Colonic mucosa (tissue), 4 donors: ENCODE measurements at regions not wholly inside any gene's neighbourhood (a gene's known extent, or its start where the extent isn't known, plus 50 kb on each side); places are given as distances from the start of the nearest gene placed in this dataset.

Experiments used
- DNase-seq: peaks from one replicate; pipeline ENCODE4 v3.0.0-alpha.2; 2020
- H3K27ac ChIP-seq: fragments of 200-600 bp; one replicate; pipeline ENCODE4 v1.8.0; 2021
- H3K27me3 ChIP-seq: fragments of 200-600 bp; one replicate; pipeline ENCODE4 v1.8.0; 2021
- H3K36me3 ChIP-seq: fragments of 200-600 bp; one replicate; pipeline ENCODE4 v1.8.0; 2021
- H3K4me1 ChIP-seq: fragments of 200-600 bp; one replicate; pipeline ENCODE4 v1.8.0; 2021; ENCODE audit warnings: mild to moderate bottlenecking
- H3K4me3 ChIP-seq: fragments of 200-600 bp; one replicate; pipeline ENCODE4 v1.8.0; 2021
- H3K9ac ChIP-seq, 2 donors: one replicate each; pipeline ENCODE4 v1.7.0; 2013; ENCODE audit warnings: control low read depth in 2 of 2, low read depth in 2 of 2, low read length in 2 of 2
- H3K9me3 ChIP-seq: fragments of 200-600 bp; one replicate; pipeline ENCODE4 v1.8.0; 2021
- intact Hi-C: fragments of 100-400 bp; cut with DNase I; formaldehyde crosslinking; loops from one replicate; pipeline ENCODE4 v1.14.1; 2022
- TF ChIP-seq, protein P1 (sequence below): fragments of 200-600 bp; IDR thresholded peaks from one replicate; pipeline ENCODE4 v1.8.0; 2022; ENCODE audit warnings: antibody characterized with exemption, mild to moderate bottlenecking
- donor health status: healthy.
- donor health status: DM: no; HTN: no; CAD: no.
- donor health status: DM: no; HTN: no; CAD: no.

DNA sequence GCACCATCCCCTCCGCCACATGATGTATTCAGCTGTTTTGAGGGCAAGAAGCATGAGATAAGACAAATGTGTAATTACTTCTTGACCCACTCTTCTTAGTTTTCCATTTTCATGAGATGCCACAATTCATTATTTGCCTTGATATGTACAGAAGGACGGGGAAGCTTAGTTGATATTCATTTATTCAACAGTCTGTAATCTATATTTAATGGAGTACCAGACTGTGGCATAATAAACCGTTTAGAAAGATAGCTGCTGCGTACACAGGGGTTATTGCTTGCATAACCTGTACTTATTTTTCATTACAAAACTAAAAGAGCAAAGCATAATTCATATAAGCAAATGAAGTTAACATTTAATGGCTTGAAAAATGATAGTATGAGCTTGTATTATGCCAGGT lies 466.4 kb upstream of the GYPC start:
- Histone ChIP-seq H3K27me3 (no peaks in the 10 kb centered on the region), H3K4me3 (no peak overlapping the region), H3K9ac (no peak overlapping the region), H3K4me1 (no peaks in the 10 kb centered on the region), H3K9me3 (no peaks in the 10 kb centered on the region), H3K36me3 (no peaks in the 10 kb centered on the region), H3K27ac (no peak overlapping the region)
- TF ChIP-seq, protein P1, sequence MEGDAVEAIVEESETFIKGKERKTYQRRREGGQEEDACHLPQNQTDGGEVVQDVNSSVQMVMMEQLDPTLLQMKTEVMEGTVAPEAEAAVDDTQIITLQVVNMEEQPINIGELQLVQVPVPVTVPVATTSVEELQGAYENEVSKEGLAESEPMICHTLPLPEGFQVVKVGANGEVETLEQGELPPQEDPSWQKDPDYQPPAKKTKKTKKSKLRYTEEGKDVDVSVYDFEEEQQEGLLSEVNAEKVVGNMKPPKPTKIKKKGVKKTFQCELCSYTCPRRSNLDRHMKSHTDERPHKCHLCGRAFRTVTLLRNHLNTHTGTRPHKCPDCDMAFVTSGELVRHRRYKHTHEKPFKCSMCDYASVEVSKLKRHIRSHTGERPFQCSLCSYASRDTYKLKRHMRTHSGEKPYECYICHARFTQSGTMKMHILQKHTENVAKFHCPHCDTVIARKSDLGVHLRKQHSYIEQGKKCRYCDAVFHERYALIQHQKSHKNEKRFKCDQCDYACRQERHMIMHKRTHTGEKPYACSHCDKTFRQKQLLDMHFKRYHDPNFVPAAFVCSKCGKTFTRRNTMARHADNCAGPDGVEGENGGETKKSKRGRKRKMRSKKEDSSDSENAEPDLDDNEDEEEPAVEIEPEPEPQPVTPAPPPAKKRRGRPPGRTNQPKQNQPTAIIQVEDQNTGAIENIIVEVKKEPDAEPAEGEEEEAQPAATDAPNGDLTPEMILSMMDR = no peak
- intact Hi-C loops = no loop called here
- DNase-seq = no peak

DNA sequence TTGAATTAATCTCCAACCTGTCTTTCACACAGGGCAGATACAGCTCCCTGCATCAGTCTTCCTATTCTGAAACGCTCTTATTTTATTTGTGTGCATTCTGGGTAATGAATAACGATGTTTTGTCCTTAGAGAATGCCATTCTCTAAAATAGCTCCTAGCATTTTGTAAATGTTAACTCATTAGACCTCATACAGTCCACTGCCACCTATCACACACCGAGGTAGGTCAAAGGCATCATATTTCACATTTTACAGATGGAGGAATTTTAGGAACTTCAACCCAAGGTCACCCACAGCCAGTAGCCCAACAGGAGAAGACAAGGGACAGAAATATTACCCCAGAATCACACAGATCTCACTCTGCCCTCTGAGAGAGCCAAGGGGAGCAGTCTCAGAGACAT lies 455.4 kb upstream of the GYPC start:
- no peak for DNase-seq
- H3K9ac ChIP-seq = no peak overlapping the region
- TF ChIP-seq, protein P1 = no peak
- H3K9me3 ChIP-seq = no peaks in the 10 kb centered on the region
- H3K4me1 ChIP-seq = no peaks in the 10 kb centered on the region
- H3K4me3 ChIP-seq = no peak overlapping the region
- no peaks in the 10 kb centered on the region for H3K36me3 ChIP-seq
- no peak overlapping the region for H3K27ac ChIP-seq
- intact Hi-C loops = no loop called here
- no peaks in the 10 kb centered on the region for H3K27me3 ChIP-seq

DNA sequence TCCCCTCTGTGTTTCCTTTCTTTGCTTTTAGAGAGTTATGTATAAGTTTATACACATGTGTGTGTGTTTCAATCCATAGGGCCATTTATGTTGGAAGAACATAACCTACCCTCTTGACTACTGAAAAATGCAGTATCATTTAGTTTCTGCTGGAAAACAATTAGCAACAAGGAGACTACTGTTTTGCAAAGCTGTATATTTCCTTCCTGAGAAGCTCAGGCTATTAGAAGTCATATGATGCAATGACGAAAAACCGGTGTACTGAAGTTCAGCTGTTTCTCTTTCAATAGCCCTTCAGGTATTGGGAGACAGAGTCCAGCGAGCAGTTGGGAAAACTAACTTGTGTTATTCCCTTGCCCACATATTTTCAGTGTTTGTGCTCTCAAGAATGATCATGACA lies 447.7 kb upstream of the GYPC start:
- no peaks in the 10 kb centered on the region for H3K4me1 ChIP-seq
- no peak overlapping the region for H3K9ac ChIP-seq
- H3K4me3 ChIP-seq = no peak overlapping the region
- no peaks in the 10 kb centered on the region for H3K9me3 ChIP-seq
- H3K27ac ChIP-seq = no peak overlapping the region
- TF ChIP-seq, protein P1 = no peak
- no peak for DNase-seq
- intact Hi-C loops = no loop called here
- H3K36me3 ChIP-seq = no peaks in the 10 kb centered on the region
- no peaks in the 10 kb centered on the region for H3K27me3 ChIP-seq

DNA sequence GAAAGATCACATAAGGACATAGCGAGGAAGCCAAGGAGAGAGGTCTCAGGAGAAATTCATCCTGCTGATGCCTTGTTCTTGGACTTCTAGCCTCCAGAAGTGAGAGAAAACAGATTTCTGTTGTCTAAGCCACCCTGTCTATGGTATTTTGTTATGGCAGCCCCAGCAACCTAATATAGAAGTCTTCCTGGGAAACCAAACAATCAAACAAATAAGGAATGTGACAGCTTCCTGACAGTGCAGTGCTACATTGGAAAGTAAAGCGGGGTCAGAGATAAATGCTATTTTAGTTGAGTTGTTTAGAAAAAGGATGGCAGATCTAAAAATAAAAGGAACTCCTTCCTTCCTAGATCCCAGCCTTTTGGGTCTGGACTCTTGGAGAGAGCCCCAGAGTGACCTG lies 443.2 kb upstream of the GYPC start:
- Histone ChIP-seq H3K36me3 (no peaks in the 10 kb centered on the region), H3K27ac (no peak overlapping the region), H3K9me3 (no peaks in the 10 kb centered on the region), H3K4me3 (no peak overlapping the region), H3K27me3 (no peaks in the 10 kb centered on the region), H3K4me1 (no peaks in the 10 kb centered on the region), H3K9ac (no peak overlapping the region)
- intact Hi-C loops = no loop called here
- TF ChIP-seq, protein P1 = no peak
- DNase-seq = no peak

DNA sequence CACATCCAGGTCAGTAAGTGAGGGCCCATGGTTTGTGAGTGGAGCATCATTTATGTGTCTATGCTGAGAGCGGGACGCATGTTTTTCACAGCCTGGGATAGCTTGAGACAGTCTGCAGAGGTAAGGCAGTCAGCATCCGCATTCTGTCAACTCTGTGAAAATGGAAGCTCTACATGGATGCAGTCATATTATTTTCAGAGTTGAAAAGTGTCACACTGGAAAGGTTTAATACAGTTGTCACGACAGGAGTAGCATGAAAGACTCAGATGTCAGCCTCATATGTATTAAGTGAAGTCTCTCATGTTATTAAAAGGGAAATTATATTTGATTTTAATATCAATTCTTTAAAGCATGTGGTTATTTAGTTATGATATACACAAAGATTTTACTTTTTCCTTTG lies 436.9 kb upstream of the GYPC start:
- no peaks in the 10 kb centered on the region for H3K27me3 ChIP-seq
- H3K9ac ChIP-seq = no peak overlapping the region
- H3K27ac ChIP-seq = no peak overlapping the region
- H3K4me1 ChIP-seq = no peaks in the 10 kb centered on the region
- no peak overlapping the region for H3K4me3 ChIP-seq
- DNase-seq = no peak
- TF ChIP-seq, protein P1 = no peak
- no peaks in the 10 kb centered on the region for H3K9me3 ChIP-seq
- no peaks in the 10 kb centered on the region for H3K36me3 ChIP-seq
- intact Hi-C loops = no loop called here

DNA sequence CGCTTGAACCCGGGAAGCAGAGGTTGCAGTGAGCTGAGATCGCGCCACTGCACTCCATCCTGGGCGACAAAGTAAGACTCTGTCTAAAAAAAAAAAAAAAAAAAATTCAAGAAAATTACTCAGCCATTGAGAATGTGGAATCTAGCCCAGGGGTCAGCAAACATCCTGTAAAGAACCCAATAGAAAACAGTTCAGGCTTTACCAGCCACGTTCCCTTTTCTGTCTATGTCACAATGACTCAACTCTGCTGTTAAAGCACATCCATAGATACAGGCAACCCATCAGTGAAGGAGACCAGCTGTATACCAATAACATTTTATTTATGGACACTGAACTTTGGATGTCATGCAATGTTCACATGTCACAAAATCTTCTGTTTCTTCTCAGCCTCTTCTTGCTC lies 435.6 kb upstream of the GYPC start:
- H3K9me3 ChIP-seq = no peaks in the 10 kb centered on the region
- TF ChIP-seq, protein P1 = no peak

More for the DNA sequence above, 435.6 kb upstream of the GYPC start:
- no peak overlapping the region for H3K9ac ChIP-seq
- no peaks in the 10 kb centered on the region for H3K36me3 ChIP-seq
- no peak for DNase-seq
- intact Hi-C loops = no loop called here
- no peak overlapping the region for H3K4me3 ChIP-seq
- no peaks in the 10 kb centered on the region for H3K4me1 ChIP-seq
- H3K27ac ChIP-seq = no peak overlapping the region
- H3K27me3 ChIP-seq = no peaks in the 10 kb centered on the region
